HG02759 (cell line): ENCODE measurements at regions not wholly inside any gene's neighbourhood (a gene's known extent, or its start where the extent isn't known, plus 50 kb on each side); places are given as distances from the start of the nearest gene placed in this dataset.

Experiments used
- ATAC-seq: cut with Tn5 transposase; IDR thresholded peaks from one replicate; pipeline ENCODE4 v1.9.1; 2021; ENCODE audit warnings: mild to moderate bottlenecking, moderate library complexity; ENCODE audit not compliant: unreplicated experiment

DNA sequence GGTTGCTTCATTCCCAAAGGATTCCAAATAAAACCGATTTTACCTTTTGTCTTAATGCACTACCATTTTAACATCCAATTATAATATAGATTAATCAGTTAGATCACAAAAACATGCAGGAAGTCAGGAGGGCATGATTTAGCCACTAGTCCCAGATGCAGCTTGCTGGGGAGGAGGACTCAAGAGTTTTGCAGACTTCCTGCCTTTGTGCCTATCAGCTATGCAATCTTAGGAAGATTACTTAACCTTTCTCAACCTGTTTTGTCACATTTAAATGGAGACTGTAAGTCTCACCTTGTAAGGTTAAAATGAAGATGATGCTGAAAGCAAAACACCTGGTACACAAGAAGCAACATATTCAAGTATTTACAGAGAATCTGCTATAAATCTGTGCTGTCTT lies 242.4 kb upstream of the GOLIM4 start:
- ATAC-seq = no peak

GRCh38 chr3:168336276-168336675 lies 240.6 kb upstream of the GOLIM4 start:
- no peak for ATAC-seq

- no peak for ATAC-seq
These were observed 237.7 kb upstream of the GOLIM4 start for GRCh38 chr3:168333410-168333935.

- ATAC-seq = no peak
These were observed 236.0 kb upstream of the GOLIM4 start for GRCh38 chr3:168331756-168332155.

- ATAC-seq = no peak
These were observed 235.3 kb upstream of the GOLIM4 start for GRCh38 chr3:168330983-168331382.

GRCh38 chr3:168327856-168328255 lies 232.1 kb upstream of the GOLIM4 start:
- ATAC-seq = no peak

GRCh38 chr3:168325684-168326083 lies 230.0 kb upstream of the GOLIM4 start:
- no peak for ATAC-seq

DNA sequence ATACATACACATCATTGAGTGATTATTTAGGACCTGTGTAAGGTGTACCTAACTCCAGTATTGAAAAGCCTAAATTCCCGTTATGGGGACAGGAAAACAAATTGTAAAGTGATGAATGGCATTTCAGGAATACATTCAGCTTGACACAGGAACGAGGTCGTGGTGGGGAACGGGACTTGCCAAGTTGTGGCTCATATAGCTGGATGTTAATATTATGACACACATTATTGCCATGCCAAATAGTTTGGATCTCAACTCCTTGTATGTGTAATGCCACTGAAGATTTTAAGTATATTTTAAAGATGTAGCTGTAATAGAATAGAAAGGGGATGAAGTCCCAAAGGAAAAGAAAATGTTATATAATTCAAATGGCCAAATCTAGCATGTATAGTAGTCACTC lies 227.2 kb upstream of the GOLIM4 start:
- ATAC-seq = no peak

- ATAC-seq = no peak
These were observed 218.4 kb upstream of the GOLIM4 start for GRCh38 chr3:168314166-168314565.

DNA sequence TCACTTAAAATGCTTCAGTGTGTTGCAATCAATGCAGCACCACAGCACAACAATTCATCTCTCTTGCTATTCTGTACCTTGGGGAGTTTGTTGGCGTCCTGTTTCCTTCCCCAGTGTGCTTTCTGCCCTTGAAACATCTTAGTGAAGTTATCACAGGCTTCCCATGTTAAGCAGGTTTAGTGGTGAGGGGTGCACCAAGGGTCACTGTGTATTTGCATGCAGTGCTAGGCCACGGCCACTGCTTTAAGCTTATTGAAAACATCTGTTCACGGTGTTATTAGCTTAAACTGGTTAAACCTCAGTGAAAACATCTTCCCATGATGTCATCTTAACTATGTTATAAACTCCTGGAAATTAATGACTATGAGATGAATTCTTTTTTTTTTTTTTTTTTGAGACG lies 217.3 kb upstream of the GOLIM4 start:
- ATAC-seq = no peak

DNA sequence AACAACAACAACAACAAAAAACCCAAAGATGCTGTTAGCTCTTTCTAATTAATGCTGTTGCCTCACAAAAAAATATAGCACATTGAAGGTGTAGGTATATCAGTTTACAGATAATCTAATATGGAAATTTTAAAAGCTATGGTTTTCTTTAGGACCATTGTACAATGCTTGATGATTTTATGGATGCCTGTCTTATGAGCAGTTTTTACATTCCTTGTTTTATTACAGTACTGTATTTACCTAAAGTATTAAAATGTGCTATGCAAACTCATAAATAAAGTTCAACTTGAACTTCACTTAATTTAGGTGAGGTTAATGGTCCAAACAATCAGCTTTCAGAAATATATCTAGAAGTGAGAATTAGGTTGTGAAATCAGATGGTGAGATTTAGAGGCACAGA lies 212.2 kb upstream of the GOLIM4 start:
- ATAC-seq = no peak

- ATAC-seq = no peak
These were observed 199.3 kb upstream of the GOLIM4 start for GRCh38 chr3:168295027-168295426.

DNA sequence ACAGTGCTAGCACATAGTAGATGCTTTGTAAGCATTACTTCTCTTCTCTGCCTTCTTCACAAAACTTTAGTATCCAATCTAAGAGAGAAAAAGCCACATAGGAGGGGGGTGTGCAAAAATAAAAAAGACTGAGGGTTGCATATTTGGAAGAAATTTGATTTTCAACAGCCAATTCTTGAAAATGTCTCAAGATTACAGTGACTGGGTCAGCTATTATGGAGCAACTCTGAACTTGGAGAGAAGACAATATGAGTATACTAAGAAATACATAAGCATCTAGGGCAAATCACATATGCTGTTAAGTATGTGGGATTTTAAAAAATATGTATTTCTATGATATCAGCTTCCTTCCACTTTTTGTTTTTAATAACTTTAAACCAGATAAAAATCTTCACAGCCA lies 196.6 kb upstream of the GOLIM4 start:
- no peak for ATAC-seq

- no peak for ATAC-seq
These were observed 193.8 kb upstream of the GOLIM4 start for GRCh38 chr3:168289471-168290008.

DNA sequence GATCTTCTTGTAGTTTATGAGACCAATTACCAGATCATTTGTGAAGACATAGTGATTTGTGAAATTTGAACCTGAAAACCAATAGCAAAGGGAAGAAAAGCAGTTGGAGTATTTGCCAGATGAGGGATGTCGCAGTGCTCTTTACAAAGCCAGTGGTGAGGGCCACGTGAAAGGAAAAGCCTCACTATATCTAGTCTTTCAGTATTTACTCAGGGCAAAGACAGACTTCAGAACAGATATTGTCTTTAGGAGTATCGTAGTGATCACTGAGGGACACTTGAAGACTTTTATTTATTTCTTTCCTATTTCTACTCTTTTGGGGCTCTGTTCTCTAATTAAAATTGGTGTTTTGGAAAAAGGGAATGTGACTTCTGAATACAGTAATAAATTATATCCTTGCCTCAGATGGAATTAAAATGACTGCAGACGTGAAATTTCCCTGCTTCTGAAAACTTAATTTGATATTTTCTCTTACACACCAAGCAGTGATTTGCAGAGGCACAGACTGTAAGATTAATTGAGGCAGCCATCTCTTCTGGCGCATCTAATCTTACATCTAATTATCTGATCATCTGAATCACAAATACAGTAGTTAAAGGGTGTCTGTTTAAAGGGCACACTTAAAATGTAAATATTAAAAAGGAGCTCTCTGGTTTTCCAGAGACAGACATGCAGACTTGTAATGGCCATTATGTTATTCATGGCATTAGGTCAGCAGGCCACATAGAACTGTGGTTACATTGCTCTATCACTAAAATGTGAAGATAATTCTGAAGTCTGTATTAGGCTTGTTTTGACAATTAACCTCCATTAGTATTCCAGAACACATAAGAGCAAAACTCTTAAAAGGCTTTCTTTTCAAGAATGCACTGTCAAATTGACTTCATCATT lies 193.0 kb upstream of the GOLIM4 start:
- no peak for ATAC-seq

GRCh38 chr3:168285506-168285905 lies 189.8 kb upstream of the GOLIM4 start:
- ATAC-seq = no peak

DNA sequence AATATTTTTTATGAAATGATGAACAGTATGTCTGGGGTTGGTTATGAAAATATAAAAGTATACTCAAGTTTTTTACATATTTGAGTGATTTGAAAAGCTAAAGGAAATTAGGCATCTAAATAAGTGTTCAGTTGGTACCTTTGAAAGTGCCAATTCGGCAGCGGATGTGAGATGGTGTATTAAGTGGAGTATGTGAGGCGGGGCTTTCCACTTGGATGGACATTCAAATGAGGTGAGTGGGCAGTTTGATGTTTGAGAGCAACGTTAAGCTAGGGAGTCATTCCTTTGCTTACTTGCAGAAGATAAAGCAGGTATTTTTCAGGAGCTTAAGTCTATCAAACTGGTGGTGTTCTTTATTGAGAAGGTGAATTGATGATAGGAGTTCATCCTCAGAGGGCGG lies 189.0 kb upstream of the GOLIM4 start:
- no peak for ATAC-seq

- ATAC-seq = no peak
These were observed 179.9 kb upstream of the GOLIM4 start for GRCh38 chr3:168275662-168276061.

DNA sequence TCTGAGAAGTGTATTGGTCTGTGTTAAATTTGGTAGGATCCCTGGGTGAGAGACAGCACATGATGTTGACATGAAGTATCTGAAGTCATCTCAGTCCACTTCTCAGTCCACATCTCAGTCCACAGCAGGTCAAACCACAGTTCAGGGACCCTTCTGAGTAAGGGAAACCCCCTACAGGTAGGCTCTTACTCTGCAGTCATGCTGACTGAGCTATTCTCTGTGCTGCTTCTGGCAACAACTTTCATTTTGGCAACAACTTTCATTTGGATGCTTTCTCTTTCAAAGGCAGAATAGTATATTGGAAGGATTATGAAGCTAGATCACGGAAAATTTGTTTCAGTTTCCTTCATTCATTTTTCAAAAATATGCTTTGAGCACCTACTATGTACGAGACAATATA lies 178.2 kb upstream of the GOLIM4 start:
- peak; percentile 80 for ATAC-seq

GRCh38 chr3:168273036-168273435 lies 177.3 kb upstream of the GOLIM4 start:
- ATAC-seq = no peak

GRCh38 chr3:168272343-168272985 lies 176.7 kb upstream of the GOLIM4 start:
- ATAC-seq = no peak

DNA sequence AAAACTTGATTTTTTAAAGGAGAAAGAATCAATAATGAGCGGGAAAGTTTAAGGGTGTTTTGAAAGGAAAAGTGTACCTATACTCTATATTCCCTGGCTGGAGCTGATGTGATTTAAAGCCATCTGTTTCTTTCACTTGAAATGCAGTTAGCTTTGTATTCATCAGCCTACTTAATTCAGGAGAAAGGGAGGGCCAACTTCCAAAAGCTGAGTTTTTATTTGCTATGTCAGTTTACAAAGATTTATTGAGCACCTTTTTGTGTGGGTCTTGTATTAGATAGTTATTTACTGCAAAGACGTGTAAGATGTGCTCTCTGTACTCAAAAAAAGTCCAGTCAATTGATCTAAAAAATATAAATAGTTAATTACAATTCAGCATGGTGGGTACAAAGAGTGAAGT lies 176.2 kb upstream of the GOLIM4 start:
- ATAC-seq = no peak
